ENCODE measurements at regions not wholly inside any gene's neighbourhood (a gene's known extent, or its start where the extent isn't known, plus 50 kb on each side); places are given as distances from the start of the nearest gene placed in this dataset.

- no peak overlapping the region for H3K27ac Mint-ChIP-seq
- DNase-seq, result no peak
- H3K9me3 Mint-ChIP-seq, result no peaks in the 10 kb centered on the region
- peaks cover 15% of the 10 kb centered on the region for H3K27me3 Mint-ChIP-seq
- ChIA-PET POLR2A (no interaction called here), CTCF (no interaction called here)
- H3K36me3 Mint-ChIP-seq (ENCODE audit: low read depth), result no peaks in the 10 kb centered on the region
- H3K4me3 Mint-ChIP-seq, result no peak overlapping the region
- no peaks in the 10 kb centered on the region for H3K4me1 Mint-ChIP-seq
Measured at GRCh38 chr6:148273962-148274752, 68.5 kb upstream of the SASH1 start.

GRCh38 chr6:148274809-148275208 lies 67.8 kb upstream of the SASH1 start:
- no peak for DNase-seq
- no peak overlapping the region for H3K27ac Mint-ChIP-seq
- H3K36me3 Mint-ChIP-seq (ENCODE audit: low read depth), result no peaks in the 10 kb centered on the region
- POLR2A ChIA-PET, result no interaction called here
- no peak overlapping the region for H3K4me3 Mint-ChIP-seq
- H3K27me3 Mint-ChIP-seq, result peaks cover 15% of the 10 kb centered on the region
- CTCF ChIA-PET, result no interaction called here
- H3K9me3 Mint-ChIP-seq, result no peaks in the 10 kb centered on the region
- H3K4me1 Mint-ChIP-seq, result no peaks in the 10 kb centered on the region

- Mint-ChIP-seq H3K36me3 (ENCODE audit: low read depth) (no peaks in the 10 kb centered on the region), H3K27me3 (peaks cover 4% of the 10 kb centered on the region), H3K4me1 (no peaks in the 10 kb centered on the region), H3K27ac (no peak overlapping the region), H3K4me3 (no peak overlapping the region), H3K9me3 (no peaks in the 10 kb centered on the region)
- ChIA-PET CTCF (no interaction called here), POLR2A (no interaction called here)
- no peak for DNase-seq
Measured at GRCh38 chr6:148285205-148285604, 57.4 kb upstream of the SASH1 start.

- Mint-ChIP-seq H3K4me1 (no peaks in the 10 kb centered on the region), H3K27me3 (peaks cover 4% of the 10 kb centered on the region), H3K4me3 (no peak overlapping the region), H3K36me3 (ENCODE audit: low read depth) (no peaks in the 10 kb centered on the region), H3K9me3 (no peaks in the 10 kb centered on the region), H3K27ac (no peak overlapping the region)
- DNase-seq, result no peak
- CTCF ChIA-PET, result no interaction called here
- POLR2A ChIA-PET, result interaction anchor here (0.7 kb wide), 1 partner anchor 561 kb away, joined by 6 read pairs; no protein-coding TSS in a partner anchor
Measured at GRCh38 chr6:148286563-148286962, 56.1 kb upstream of the SASH1 start.

GRCh38 chr6:148287623-148288333 lies 54.9 kb upstream of the SASH1 start:
- no peak overlapping the region for H3K4me3 Mint-ChIP-seq
- no peaks in the 10 kb centered on the region for H3K36me3 Mint-ChIP-seq (ENCODE audit: low read depth)
- no peaks in the 10 kb centered on the region for H3K9me3 Mint-ChIP-seq
- no peak overlapping the region for H3K27ac Mint-ChIP-seq
- no peak for DNase-seq
- H3K27me3 Mint-ChIP-seq, result peaks cover 9% of the 10 kb centered on the region
- ChIA-PET POLR2A (no interaction called here), CTCF (interaction anchor here (1.1 kb wide), 1 partner anchor 22 kb away, joined by 3 read pairs; no protein-coding TSS in a partner anchor)
- H3K4me1 Mint-ChIP-seq, result no peaks in the 10 kb centered on the region

GRCh38 chr6:148288541-148288940 lies 54.1 kb upstream of the SASH1 start:
- Mint-ChIP-seq H3K27ac (no peak overlapping the region), H3K27me3 (peaks cover 9% of the 10 kb centered on the region)
- CTCF ChIA-PET, result interaction anchor here (0.7 to 1.1 kb wide), 2 partner anchors 22 to 38 kb away, joined by 3 read pairs; no protein-coding TSS in a partner anchor

GRCh38 chr6:148289153-148289552 lies 53.5 kb upstream of the SASH1 start:
- Mint-ChIP-seq H3K36me3 (ENCODE audit: low read depth) (no peaks in the 10 kb centered on the region), H3K4me1 (no peaks in the 10 kb centered on the region), H3K4me3 (no peak overlapping the region), H3K27me3 (peaks cover 9% of the 10 kb centered on the region), H3K27ac (no peak overlapping the region), H3K9me3 (no peaks in the 10 kb centered on the region)
- no peak for DNase-seq
- ChIA-PET POLR2A (no interaction called here), CTCF (no interaction called here)

More at GRCh38 chr6:148288541-148288940, 54.1 kb upstream of the SASH1 start:
- Mint-ChIP-seq H3K36me3 (ENCODE audit: low read depth) (no peaks in the 10 kb centered on the region), H3K9me3 (no peaks in the 10 kb centered on the region), H3K4me3 (no peak overlapping the region), H3K4me1 (no peaks in the 10 kb centered on the region)
- no peak for DNase-seq
- POLR2A ChIA-PET, result no interaction called here

- Mint-ChIP-seq H3K27ac (no peak overlapping the region), H3K4me3 (no peak overlapping the region), H3K36me3 (ENCODE audit: low read depth) (no peaks in the 10 kb centered on the region), H3K27me3 (peaks cover 9% of the 10 kb centered on the region), H3K9me3 (no peaks in the 10 kb centered on the region), H3K4me1 (no peaks in the 10 kb centered on the region)
- no peak for DNase-seq
- CTCF ChIA-PET, result no interaction called here
- POLR2A ChIA-PET, result no interaction called here
Measured at GRCh38 chr6:148291876-148292275, 50.8 kb upstream of the SASH1 start.
